ENCODE measurements at regions not wholly inside any gene's neighbourhood (a gene's known extent, or its start where the extent isn't known, plus 50 kb on each side); places are given as distances from the start of the nearest gene placed in this dataset.

DNA sequence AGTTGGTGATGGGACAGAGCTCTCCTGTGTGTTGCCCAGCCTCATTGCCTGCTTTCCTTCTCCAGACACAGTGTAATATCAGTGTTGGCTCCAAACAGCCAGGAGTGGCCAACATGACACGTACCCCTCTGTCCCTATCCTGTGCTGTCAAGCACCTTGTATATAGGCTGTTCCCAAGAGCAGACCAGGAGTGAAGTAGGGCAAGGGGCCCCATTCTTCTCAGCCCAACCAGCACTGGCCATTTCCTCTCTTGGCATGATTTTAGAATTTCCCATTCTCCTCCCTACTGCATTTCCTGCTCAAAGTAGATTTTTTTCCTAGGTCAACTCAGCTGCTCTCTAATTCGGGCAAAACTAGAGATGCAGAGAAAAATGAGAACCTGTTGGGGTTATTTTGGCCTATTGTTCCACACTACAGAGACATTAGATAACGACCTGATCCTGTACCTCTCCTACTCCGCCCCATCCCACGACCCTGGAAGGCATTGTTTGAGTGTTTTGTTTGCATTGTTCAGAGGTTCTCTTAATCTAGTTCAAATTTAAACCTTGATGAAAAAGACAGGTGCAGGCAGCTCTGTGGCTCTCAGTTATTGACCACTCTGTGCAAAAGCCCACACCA is 95.6 kb downstream of the RASSF10 start:
- no peak for DNase-seq (ENCODE audit: low spot score)

DNA sequence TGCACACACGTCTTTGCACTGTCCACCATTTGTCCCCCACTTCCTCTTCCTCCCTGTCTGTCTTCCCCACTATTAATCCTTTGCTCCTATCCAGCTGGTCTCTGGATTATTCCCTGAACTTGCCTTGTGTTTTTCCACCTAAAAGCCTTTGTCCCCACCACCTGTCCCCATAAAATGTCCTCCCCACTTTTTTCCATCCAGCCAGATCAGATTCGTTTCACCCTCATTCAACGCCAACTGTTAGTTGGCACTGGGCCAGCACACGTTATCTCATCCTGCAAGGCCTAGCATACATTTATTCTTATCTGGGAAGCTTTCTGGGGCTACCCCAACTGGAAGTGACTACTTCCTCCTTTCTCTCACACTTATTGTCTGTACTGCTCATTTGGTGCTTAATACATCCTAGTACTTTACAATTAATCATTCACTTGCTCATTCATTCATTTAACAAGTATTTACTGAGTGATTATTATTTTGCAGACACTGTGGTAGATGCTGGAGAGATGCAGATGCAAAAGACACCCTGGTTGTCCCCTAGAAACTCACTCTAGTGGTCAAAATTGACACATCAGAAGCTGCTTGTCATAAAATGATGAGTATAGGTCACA is 96.2 kb downstream of the RASSF10 start:
- DNase-seq (ENCODE audit: low spot score), result peak; percentile 33

DNA sequence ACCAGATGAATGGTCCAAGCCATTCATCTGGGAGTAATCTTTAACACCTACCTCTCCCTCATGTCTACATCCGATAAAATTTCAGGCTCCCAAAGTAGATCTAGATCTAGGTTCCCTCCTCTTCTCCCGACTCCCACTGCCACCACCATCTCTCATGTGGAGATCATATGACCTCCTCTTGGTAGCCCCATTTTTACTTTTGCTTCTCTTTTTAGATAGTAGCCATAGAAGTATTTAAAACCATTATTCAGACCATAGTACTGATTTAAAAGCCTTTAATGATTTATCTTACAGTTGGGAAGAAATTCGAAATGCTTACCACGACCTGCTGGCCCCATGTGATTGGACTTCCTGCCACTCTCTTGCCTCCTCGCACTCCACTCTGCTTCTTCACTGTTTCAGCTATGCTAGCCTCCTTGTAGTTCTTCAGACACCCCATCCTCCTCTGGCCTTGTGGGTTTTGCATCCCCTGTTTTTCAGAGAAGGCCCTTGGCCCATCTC is 98.5 kb downstream of the RASSF10 start:
- DNase-seq (ENCODE audit: low spot score), result no peak

DNA sequence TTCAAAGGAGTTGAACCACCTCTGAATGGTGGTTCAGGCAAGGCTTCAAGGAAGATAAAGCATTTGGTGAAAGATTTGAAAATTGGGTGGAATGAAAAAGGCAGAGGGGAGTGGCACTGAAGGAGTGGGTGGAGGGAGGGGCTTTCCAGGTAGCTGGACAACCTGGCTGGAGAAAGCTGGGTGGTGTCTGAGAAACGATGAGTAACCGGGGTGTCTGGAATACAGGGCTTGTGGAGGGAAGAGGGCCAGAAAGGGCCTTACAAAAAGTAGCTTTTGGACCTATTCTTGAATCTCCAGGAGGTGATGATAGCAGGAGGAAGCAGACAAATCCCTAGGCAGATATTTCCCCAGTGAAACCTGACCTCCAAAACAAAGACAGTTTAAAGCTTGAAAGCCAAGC is 99.3 kb downstream of the RASSF10 start:
- no peak for DNase-seq (ENCODE audit: low spot score)

DNA sequence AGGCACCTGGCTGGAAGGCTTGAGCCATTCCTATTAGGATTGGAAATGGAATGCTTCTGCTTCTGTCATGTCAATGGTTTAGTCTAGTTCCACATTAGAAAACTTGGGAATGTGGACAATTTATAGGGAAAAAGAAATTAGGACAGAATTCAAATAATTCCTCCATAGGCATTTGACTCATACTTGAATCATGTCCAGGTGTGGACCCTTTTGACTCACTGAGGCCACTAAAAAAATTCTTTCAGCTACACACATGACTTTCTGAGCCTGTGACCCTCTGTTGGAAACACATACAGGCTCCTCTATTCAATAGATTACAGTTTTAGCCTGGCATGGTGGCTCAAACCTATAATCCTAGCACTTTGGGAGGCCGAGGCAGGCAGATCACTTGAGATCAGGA is 100.5 kb downstream of the RASSF10 start:
- peak; percentile 43 for DNase-seq (ENCODE audit: low spot score)

DNA sequence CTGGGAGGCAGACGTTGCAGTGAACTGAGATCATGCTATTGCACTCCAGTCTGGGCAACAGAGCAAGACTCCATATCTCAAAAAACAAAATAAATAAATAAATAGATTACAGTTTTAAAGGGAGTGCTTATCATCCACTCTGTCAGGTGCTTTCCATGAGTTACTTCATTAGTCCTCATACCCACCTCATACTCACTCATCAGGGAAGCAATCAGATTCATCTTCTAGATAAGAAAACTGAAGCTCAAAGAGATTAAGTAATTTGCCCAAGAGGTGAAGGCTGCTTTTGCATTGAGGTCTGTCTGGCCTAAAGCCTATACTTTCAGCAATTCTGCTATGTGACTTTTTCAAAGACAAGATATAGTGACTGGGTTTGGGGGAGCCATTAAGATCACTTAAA is 101.0 kb downstream of the RASSF10 start:
- no peak for DNase-seq (ENCODE audit: low spot score)

DNA sequence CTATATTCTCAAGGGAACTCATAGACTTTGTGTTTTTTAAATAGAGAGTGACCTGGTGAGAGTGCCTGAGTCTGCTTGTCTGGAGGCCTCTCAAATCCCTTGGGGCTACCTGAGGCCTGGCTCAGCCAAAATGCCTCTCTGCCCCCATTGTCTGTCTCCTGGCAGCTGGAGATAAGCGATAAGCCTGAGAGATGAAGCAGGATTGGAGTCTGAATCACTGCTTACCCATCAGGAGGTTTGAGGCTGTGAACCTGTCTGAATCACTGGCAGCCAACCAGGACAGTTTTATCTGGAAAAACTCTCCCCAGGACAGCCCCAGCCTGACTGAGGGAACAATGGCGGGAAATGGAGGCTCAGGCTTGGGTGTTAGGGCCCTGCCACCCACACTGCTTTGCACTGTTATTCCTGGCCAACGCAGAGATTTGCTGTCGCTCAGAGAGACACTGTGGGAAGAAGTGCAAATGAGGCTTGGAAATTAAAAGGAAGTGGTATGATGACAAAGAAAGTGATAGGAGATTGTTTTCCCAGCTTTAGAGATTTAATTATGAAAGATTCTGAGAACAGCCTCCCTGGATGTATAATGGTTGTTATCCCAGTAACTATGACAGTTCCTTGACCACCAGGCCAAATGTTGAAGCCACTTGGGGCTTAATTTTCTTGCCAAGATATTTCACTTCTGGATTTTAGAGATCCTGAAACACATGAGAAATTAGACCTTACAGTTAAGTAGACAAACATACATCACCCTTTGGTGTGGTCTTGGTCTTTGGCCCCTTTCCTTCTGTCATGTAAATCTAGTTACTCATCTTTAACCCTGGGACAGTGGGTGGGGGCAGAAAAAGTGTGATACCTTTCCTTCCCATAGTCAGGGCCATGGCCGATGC is 102.1 kb downstream of the RASSF10 start:
- DNase-seq (ENCODE audit: low spot score), result peak; percentile 86

DNA sequence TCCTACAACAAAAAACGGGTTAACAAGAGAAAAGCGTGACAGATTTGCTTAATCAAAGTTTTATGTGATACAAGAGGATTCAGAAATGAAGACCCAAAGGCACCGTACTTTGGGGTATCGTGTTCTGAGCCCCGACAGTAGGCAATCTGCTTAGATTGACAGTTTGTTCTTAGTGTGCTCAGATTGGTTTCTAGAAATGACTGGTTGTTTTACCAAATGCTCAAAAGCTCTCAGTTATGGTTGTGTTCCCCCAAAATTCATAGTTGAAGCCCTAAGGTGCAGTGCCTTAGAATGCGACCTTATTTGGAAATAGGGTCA is 102.7 kb downstream of the RASSF10 start:
- DNase-seq (ENCODE audit: low spot score), result no peak

DNA sequence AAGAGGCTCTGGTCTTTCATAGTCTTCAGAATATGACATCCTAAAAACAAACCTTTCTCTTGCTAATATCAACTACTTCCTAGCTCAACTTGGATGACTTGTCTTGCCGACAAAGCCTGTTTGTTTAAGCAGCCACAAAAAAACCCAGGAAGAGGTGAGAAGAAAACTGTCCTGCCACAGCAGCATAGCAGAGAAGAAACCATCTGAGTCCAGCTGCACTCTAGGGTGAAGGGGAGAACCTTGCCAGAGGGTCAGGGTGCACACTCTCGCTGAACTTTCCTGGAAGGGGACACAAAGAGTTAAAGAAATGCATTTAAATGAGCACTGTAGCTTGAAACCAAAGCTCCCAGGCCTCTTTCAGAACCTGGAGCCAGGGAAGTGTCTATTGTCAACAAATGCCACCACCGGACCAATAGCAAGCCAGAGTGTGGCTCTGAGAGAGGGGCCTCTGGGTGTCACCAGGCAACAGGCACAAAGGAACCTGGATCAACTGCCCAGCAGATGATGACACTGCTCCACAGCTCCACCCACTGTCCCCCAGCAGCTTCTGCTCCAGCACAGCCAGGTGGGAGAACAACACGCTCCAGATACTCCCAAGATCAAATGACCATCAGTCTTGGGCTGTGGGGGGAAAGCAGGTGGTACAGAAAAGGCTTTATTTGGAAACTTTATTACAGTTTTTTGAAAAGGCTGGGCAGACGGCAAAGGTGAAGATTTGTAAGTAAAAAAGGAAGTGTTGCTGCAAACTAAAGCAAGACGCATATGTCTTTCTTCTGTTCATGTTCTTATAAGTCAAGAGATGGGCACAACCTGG is 105.7 kb downstream of the RASSF10 start:
- DNase-seq (ENCODE audit: low spot score), result peak; percentile 58

DNA sequence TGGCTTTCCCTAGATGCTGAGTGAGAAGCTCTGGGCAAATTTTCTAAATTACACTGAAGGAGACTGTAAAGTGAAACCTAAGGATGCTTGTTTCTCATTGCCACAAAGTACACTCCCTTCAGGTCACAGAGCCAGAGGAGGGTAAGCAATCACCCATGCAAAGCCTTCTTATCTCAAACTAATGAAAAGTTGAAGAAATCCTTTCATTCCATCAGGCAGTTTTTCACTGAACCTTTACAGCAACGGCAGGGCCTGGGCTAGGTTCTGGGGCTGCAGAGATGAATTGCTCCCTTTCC is 106.2 kb downstream of the RASSF10 start:
- no peak for DNase-seq (ENCODE audit: low spot score)

DNA sequence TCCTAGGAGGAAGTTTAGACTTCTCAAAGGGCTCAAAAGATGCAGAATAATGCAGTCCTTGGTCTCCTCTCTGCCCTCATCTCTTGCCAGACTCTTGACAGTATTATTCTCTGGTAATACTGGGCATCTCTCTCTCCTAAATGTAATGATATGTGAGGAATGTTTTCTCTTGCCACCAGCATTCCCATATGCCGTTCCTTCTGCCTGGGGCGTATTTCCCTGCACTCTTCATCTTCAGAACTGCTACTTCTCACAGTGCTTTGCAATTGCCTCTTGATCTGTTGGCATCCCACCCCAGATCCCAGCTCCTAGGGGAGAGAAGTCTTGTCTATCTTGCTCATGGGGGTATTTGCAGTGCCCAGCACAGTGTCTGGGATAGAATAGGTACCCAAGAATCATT is 107.4 kb downstream of the RASSF10 start:
- no peak for DNase-seq (ENCODE audit: low spot score)

DNA sequence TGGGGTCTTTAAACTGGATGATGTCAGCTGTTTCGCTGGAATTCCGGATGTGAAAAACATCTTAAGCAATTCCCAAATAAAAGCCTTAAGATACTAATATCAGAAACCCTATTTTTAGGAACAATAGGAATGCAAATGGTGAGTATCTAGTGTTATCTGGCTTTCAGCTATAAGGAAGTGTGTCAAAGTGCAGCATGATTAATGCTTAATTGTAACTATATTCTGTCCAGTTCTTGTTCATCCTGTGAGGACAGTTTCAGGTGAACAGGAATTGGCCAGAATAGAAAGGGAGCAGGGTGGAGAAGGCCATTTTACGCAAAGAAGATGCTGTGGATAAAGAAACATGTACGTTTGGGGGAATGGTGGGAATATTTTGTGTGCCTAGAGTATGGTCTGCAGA is 108.2 kb downstream of the RASSF10 start:
- peak; percentile 58 for DNase-seq (ENCODE audit: low spot score)

DNA sequence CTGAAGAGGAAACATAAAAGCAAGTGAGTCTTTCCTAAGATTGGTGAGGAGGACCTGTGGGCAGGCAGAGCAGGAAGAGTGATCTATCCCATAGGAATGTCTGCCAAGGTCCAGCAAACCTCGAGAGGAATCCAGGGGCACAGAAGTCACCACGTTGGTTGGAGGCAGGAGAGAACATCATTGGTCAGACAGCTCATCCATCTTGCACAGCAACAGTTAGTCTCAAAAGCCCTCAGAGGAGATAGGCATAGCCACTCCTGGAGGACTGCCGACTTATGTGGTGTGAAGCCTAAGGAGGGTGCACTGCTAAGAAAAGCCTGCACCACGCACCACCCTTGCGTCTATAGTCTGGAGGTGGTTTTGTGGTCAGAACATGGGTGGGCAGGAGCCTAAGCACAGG is 109.1 kb downstream of the RASSF10 start:
- peak; percentile 100 for DNase-seq (ENCODE audit: low spot score)

DNA sequence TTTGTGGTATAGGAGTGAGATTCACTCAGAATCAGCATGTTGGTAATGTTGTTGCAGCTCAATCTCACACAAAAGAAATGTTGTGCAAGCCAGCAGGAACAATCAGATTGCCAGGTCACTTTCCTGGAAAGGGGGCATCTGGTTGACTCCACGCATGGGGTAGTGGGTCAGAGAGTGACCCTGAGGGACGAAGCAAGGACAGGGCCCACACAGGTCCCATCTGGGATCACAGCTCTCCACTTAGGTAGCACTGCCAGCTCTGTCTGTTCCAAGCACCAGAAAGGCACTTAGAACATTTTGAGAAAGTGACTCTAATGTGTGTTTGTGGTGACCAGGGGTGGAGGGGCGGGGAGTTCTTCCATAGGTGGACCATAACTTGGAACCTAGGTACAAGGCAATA is 109.5 kb downstream of the RASSF10 start:
- no peak for DNase-seq (ENCODE audit: low spot score)

DNA sequence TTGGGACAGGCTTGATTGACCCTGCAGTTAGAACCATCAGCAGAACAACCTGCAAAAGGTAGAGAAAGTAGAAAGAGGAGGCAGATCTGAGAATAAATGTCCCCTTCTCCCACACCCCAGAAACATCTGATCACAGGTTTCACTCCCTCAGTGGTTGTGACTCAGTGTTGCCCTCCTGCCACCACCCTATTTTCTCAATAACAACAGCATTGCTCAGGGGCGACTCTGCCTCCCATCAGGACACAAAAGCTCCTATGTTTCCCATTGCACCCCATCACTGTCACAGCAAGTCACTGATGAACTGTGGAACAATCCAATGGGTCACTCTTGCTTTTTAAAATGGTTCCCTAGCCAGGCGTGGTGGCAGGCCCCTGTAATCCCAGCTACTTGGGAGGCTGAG is 110.2 kb downstream of the RASSF10 start:
- DNase-seq (ENCODE audit: low spot score), result peak; percentile 78

DNA sequence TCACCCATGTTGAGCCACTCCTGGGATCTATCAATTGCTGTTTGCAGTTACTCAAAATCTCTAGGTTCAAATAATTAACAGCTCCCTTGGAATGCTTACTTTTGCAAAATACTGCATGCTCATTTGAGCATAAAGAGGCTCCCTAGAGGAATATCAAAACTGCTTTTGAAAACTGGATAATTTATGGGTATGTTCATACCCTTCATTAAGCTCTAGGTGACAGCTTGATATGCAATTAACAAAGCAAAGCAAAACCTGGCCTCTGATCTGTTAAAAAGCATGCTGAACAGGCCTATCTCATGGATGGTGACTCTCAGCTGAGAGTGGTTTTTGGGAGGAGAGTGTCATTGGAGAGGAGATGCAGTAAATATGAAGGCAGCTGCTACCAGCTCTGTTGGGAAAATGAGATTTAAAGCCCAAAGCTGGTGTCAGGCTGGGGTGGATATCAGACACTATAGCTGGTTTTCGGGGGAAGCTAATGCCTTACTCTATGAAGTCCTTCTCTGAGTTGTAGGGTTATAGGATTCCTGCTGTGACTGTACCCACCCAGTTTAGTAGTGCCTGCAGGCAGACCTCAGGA is 110.9 kb downstream of the RASSF10 start:
- peak; percentile 63 for DNase-seq (ENCODE audit: low spot score)

DNA sequence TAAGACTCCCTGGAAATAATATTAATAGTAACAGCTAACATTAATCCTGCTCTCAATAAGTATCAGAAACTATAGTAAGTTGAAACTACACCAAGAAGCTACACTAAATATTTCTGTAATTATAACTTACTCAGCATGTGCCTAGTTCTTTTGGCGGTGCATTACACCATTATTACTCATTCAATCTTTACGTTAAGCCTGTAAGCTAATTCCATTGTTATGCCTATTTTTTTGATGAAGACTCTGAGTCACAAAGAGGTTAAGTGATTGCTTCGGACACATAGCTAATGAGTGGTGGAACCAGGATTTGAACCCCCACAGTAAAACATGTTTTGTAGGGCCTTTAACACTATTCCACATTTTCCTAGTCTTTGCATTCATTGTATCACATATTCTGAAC is 111.6 kb downstream of the RASSF10 start:
- DNase-seq (ENCODE audit: low spot score), result peak; percentile 48

DNA sequence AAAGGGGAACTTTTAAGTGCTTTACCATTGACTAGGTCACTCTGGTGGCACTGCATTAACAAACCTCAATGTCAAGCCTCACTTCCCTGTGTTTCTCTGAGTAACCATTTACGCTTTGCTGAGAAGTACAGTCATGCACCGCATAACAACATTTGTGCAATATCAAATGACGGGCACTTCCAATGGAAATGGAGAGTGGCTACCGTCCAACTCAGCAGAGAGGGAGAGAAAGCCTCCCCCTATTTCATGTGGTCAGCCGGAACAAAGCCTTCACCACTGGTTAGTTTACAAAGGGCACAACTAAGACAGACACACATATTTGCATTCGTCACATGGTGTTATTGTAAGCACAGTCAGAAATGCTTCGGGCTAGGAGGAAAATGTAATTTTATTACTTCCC is 117.3 kb downstream of the RASSF10 start:
- DNase-seq (ENCODE audit: low spot score), result peak; percentile 99

DNA sequence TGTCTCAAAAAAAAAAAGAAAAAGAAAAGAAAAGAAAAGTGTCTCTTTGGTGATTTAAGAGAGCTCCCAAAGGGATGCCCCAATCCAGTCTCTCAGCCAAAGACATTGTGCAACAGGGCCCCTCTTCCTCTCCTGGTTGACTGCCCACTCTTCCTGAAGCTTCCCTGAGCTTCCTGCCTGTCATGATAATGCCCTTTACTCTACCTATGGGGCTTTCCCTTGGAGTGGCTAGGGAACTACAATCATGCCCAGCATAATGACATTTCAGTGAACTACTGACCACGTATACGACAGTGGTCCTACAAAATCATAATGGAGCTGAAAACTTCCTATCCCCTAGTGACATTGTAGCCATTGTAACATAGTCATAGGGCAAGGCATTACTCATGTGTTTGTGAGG is 118.0 kb downstream of the RASSF10 start:
- DNase-seq (ENCODE audit: low spot score), result peak; percentile 63

DNA sequence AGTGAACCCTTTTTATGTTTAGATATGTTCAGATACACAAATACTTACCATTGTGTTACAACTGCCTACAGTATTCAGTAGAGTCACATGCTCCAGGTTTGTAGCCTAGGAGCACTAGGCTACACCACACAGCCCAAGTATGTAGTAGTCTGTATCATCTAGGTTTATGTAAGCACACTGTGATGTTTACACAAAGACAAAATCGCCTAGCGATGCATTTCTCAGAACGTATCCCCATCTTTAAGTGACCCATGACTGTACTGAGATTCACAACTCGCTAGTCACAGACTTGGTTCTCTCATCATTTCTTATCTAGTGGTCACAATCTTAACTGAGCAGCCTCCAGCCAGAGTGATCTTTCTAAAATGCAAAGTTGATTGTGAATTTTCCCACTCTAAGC is 119.2 kb downstream of the RASSF10 start:
- peak; percentile 53 for DNase-seq (ENCODE audit: low spot score)

DNA sequence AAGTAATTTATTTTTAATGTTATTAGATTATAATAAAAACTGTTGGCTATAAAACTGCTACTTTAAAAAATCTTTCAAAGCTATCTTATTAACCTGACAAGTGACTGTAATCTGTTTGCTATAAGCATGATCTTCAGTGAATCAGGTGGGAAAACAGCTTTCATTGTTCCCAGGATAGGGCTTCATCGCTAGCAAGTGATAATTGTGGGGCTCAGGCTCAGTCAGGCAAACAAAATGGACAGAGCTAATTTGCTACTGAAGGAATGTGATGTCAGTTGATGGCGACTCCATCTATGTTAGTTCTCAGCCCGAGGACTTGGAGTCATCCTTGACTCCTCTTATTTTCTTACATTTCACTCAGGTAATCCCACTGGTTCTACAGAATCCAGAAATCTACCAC is 125.0 kb downstream of the RASSF10 start:
- no peak for DNase-seq (ENCODE audit: low spot score)

DNA sequence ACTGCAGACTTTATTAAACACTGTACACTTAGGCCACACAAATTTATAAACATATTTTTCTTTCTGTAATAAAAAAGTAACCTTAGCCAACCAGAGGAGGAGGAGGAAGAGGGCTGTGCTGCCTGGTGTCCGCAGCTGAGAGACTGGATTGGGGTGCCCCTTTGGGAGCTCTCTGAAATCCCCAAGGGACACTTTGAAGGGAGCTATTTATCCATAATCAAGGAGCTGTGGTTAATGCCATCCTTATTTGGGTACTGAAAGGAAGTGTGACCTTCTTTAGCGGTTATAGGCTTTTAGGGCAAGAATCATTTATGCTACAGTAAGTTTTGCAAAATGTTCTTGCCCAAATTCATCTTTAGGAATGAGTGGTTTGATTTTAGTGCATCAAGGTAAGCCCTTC is 125.8 kb downstream of the RASSF10 start:
- DNase-seq (ENCODE audit: low spot score), result no peak
